HepG2 (cell line): ENCODE measurements at regions not wholly inside any gene's neighbourhood (a gene's known extent, or its start where the extent isn't known, plus 50 kb on each side); places are given as distances from the start of the nearest gene placed in this dataset.

Experiments used
- ATAC-seq: fragments of 200-7000 bp; cut with Tn5 transposase; 3 replicates; pipeline ENCODE4 v1.9.1; 2020; ENCODE audit warnings: mild to moderate bottlenecking, moderate library complexity
- BruUV-seq: library from RNA; stranded (reverse); fragments of 400-500 nt; replicated peaks from 2 replicates; lab custom pipeline; 2021; lab: Mats Ljungman, UMichigan
- CTCF ChIA-PET: fragments of 300-600 bp; formaldehyde crosslinking; extraction: SDS; loops from one replicate; lab custom pipeline; 2021; ENCODE audit warnings: low total read pairs, inconsistent platforms, low intra/inter-chr PET ratio; lab: Yijun Ruan, JAX
- POLR2A ChIA-PET: fragments of 350-600 bp; sonication (Branson Sonifier 250); formaldehyde crosslinking; loops from one replicate; lab custom pipeline; 2020; ENCODE audit warnings: antibody characterized with exemption, inconsistent platforms; lab: Yijun Ruan, JAX
- DNase-seq: peaks from one replicate; pipeline ENCODE4 v3.0.0-alpha.2; 2015; ENCODE audit warnings: low spot score
- FAIRE-seq: peaks from 3 replicates; lab custom pipeline; 2011; peaks lifted over from hg19 to GRCh38; lab: Jason Lieb, UNC
- H2AFZ ChIP-seq: one replicate; pipeline ENCODE4 v1.6.1; 2011; ENCODE audit warnings: low read length, inconsistent platforms
- H3K27ac ChIP-seq: fragments of 300-600 bp; 3 replicates; pipeline ENCODE4 v1.8.0; 2011; ENCODE audit warnings: mixed run types, mild to moderate bottlenecking, mixed read lengths, low read length, inconsistent platforms; ENCODE audit not compliant: insufficient read depth; ENCODE audit errors: extremely low read length
- H3K27me3 ChIP-seq, 2 experiments: fragments of 200-600 bp in 1 of 2; 2 replicates in 1 of 2; 3 replicates in 1 of 2; pipeline versions ENCODE4 v1.6.0 to v1.8.0; 2011; ENCODE audit warnings: low read length in 2 of 2, mild to moderate bottlenecking in 2 of 2, moderate library complexity in 2 of 2, inconsistent platforms in 1 of 2; ENCODE audit not compliant: insufficient read depth in 2 of 2, control insufficient read depth in 1 of 2
- H3K36me3 ChIP-seq, 2 experiments: fragments of 200-600 bp in 1 of 2; replicated peaks in 1 of 2; 2 replicates in 1 of 2; 3 replicates in 1 of 2; pipeline versions ENCODE4 v1.5.1 to v1.8.0; 2011; ENCODE audit warnings: low read length in 2 of 2, inconsistent platforms in 1 of 2; ENCODE audit not compliant: insufficient read depth in 2 of 2, control insufficient read depth in 1 of 2
- H3K4me1 ChIP-seq: 2 replicates; pipeline ENCODE4 v1.5.1; 2012; ENCODE audit warnings: low read length, inconsistent platforms; ENCODE audit not compliant: insufficient read depth
- H3K4me2 ChIP-seq: 2 replicates; pipeline ENCODE4 v1.6.0; 2011; ENCODE audit warnings: low read depth, low read length, inconsistent platforms
- H3K4me3 ChIP-seq, 3 experiments: fragments of 200-600 bp in 1 of 3; sonication (generic), shearing (Covaris generic) in 1 of 3; replicated peaks in 1 of 3; 2 replicates each; pipeline ENCODE4 v1.5.1; 2011 to 2016; ENCODE audit warnings: low read length in 3 of 3, inconsistent platforms in 2 of 3, low read depth in 2 of 3, mild to moderate bottlenecking in 2 of 3, control low read depth in 1 of 3, mixed read lengths in 1 of 3; ENCODE audit not compliant: insufficient read depth in 1 of 3
- H3K79me2 ChIP-seq: one replicate; pipeline ENCODE4 v1.6.1; 2011; ENCODE audit warnings: low read length, inconsistent platforms; ENCODE audit not compliant: insufficient read depth
- H3K9ac ChIP-seq: 2 replicates; pipeline ENCODE4 v1.6.0; 2011; ENCODE audit warnings: mild to moderate bottlenecking, low read depth, low read length, inconsistent platforms; ENCODE audit not compliant: insufficient read depth
- H3K9me3 ChIP-seq: 2 replicates; pipeline ENCODE4 v1.5.1; 2012; ENCODE audit warnings: mild to moderate bottlenecking, low read length
- H4K20me1 ChIP-seq: 2 replicates; pipeline ENCODE4 v1.6.0; 2011; ENCODE audit warnings: inconsistent platforms, mild to moderate bottlenecking, low read length, moderate library complexity; ENCODE audit not compliant: insufficient read depth
- ARID2 ChIP-seq: sonication (generic); formaldehyde crosslinking; IDR thresholded peaks from 2 replicates; pipeline ENCODE4 v1.8.1; 2022; ENCODE audit warnings: mild to moderate bottlenecking, missing genetic modification reagents, borderline replicate concordance
- KAT2B ChIP-seq: fragments of 150-350 bp; IDR thresholded peaks from 2 replicates; pipeline ENCODE4 v1.6.1; 2014; ENCODE audit warnings: low read depth, low read length, borderline replicate concordance
- NCOR1 ChIP-seq: fragments of 200-600 bp; sonication (generic); IDR thresholded peaks from 2 replicates; pipeline ENCODE4 v1.7.0; 2017; ENCODE audit warnings: antibody characterized with exemption, low read length, borderline replicate concordance
- ONECUT2 ChIP-seq: sonication (generic); formaldehyde crosslinking; IDR thresholded peaks from 2 replicates; pipeline ENCODE4 v1.4.0; 2020; ENCODE audit warnings: missing genetic modification reagents
- PPARG ChIP-seq: conservative IDR thresholded peaks from 2 replicates; pipeline ENCODE4 v1.6.1; 2016; ENCODE audit warnings: missing biosample characterization, missing genetic modification reagents
- SMC3 ChIP-seq: IDR thresholded peaks from 2 replicates; pipeline ENCODE4 v1.6.1; 2011; ENCODE audit warnings: low read length, improper control_type of control experiment
- ZBTB33 ChIP-seq: sonication (generic); formaldehyde crosslinking; IDR thresholded peaks from 2 replicates; pipeline ENCODE4 v1.4.0; 2020; ENCODE audit warnings: missing genetic modification reagents
- ZFX ChIP-seq: sonication (generic); formaldehyde crosslinking; IDR thresholded peaks from 2 replicates; pipeline ENCODE4 v1.4.0; 2020; ENCODE audit warnings: mild to moderate bottlenecking, low read depth, missing genetic modification reagents, moderate library complexity
- ZNF281 ChIP-seq: sonication (generic); formaldehyde crosslinking; IDR thresholded peaks from 2 replicates; pipeline ENCODE4 v1.4.0; 2020; ENCODE audit warnings: missing genetic modification reagents, borderline replicate concordance
- ZNF788 ChIP-seq: sonication (generic); formaldehyde crosslinking; IDR thresholded peaks from 2 replicates; pipeline ENCODE4 v1.5.0; 2020; ENCODE audit warnings: mild to moderate bottlenecking, missing genetic modification reagents, borderline replicate concordance
- WGBS: methylation state at CpG from one replicate; pipeline ENCODE4 v1.1.6; 2017; ENCODE audit warnings: low lambda C conversion rate; 5-methylcytosine and 5-hydroxymethylcytosine counted together
- in situ Hi-C: cut with HindIII; loops from 2 replicates; pipeline ENCODE4 v1.10.0; 2017; ENCODE audit warnings: low pct_unique_long_range_greater_than_20kb; ENCODE audit not compliant: extremely low pct_ligation_motif_present
- intact Hi-C: fragments of 100-400 bp; cut with micrococcal nuclease; formaldehyde crosslinking; loops from one replicate; pipeline ENCODE4 v1.10.0; 2022; ENCODE audit not compliant: unreplicated experiment

DNA sequence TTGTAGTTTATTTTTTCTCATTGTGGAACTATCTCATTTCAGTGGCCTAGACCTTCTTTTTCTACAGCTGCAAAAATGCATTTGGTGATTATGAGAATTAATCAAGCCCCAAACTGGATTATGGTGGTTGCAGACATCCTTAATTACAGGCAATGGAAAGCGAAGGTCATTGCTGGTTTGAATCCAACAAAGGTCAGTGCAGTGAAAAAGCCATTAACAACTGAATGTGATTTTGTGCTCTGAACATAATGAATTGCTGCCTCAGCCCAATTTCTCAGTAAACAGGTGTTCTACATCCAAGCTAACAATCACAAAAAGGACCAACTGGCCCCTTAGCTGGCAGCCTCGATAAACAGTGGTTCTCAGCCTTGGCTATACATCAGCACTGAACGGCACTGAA lies 260.1 kb upstream of the DPPA4 start:
- no peak overlapping the region for H3K4me3 ChIP-seq
- TF ChIP-seq KAT2B (no peak), ZNF788 (no peak), ZBTB33 (no peak), ZNF281 (CRISPR knock-in tag) (no peak), ONECUT2 (no peak), SMC3 (no peak), NCOR1 (no peak), PPARG (CRISPR knock-in tag) (no peak), ARID2 (CRISPR knock-in tag) (no peak), ZFX (CRISPR knock-in tag) (no peak)
- ChIA-PET CTCF (no interaction called here), POLR2A (no interaction called here)
- H3K9ac ChIP-seq, result no peak overlapping the region
- BruUV-seq, result no TSS peak
- WGBS, result 0% methylated on average over 2 of the region's 3 CpGs
- in situ Hi-C loops (no loop called here), intact Hi-C loops (no loop called here)
- H3K4me2 ChIP-seq, result no peak overlapping the region
- no peak for ATAC-seq
- no peak for DNase-seq
- no peak overlapping the region for H3K27ac ChIP-seq
- peaks cover 8% of the 10 kb centered on the region; the same call in 1 of the 2 replicates for H3K9me3 ChIP-seq
- H3K36me3 ChIP-seq, result no peaks in the 10 kb centered on the region
- no peaks in the 10 kb centered on the region for H3K27me3 ChIP-seq
- no peak for FAIRE-seq
- no peaks in the 10 kb centered on the region for H3K4me1 ChIP-seq
- H4K20me1 ChIP-seq, result no peaks in the 10 kb centered on the region
- H3K79me2 ChIP-seq, result no peaks in the 10 kb centered on the region
- no peak overlapping the region for H2AFZ ChIP-seq
